ENCODE measurements at regions not wholly inside any gene's neighbourhood (a gene's known extent, or its start where the extent isn't known, plus 50 kb on each side); places are given as distances from the start of the nearest gene placed in this dataset.

DNA sequence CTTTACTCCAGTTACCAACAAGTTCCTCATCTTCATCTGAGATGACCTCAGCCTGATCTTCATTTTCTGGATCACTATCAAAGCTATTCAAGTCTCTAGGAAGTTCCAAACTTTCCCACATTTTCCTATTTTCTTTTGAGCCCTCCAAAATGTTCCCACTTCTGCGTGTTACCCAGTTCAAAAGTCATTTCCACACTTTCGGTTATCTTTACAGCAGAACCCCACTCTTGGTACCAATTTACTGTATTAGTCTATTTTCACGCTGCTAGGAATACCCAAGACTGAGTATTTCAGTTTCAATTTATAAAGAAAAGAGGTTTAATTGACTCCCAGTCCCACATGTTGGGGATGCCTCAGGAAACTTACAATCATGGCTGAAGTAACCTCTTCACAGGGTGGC is 274.3 kb downstream of the FGF9 start:
- H3K4me3 ChIP-seq (ENCODE audit: low read depth, low read length): no peak overlapping the region
- DNase-seq (ENCODE audit: low read depth): no peak
- TF ChIP-seq, protein P1, sequence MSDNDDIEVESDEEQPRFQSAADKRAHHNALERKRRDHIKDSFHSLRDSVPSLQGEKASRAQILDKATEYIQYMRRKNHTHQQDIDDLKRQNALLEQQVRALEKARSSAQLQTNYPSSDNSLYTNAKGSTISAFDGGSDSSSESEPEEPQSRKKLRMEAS (IDR thresholded peaks at IDR 0.05; ENCODE audit: low read depth, low read length): no peak
- no peak for TF ChIP-seq MYC (IDR thresholded peaks at IDR 0.05; ENCODE audit: low read depth, low read length)

GRCh38 chr13:21946964-21947363 is 276.1 kb downstream of the FGF9 start:
- no peak overlapping the region for H3K4me3 ChIP-seq (ENCODE audit: low read depth, low read length)
- no peak for DNase-seq (ENCODE audit: low read depth)
- TF ChIP-seq MYC (IDR thresholded peaks at IDR 0.05; ENCODE audit: low read depth, low read length) (no peak), POLR2A (IDR thresholded peaks at IDR 0.05; ENCODE audit: extremely low read depth, insufficient read length) (no peak)
- TF ChIP-seq, protein P1 (IDR thresholded peaks at IDR 0.05; ENCODE audit: low read depth, low read length): no peak

DNA sequence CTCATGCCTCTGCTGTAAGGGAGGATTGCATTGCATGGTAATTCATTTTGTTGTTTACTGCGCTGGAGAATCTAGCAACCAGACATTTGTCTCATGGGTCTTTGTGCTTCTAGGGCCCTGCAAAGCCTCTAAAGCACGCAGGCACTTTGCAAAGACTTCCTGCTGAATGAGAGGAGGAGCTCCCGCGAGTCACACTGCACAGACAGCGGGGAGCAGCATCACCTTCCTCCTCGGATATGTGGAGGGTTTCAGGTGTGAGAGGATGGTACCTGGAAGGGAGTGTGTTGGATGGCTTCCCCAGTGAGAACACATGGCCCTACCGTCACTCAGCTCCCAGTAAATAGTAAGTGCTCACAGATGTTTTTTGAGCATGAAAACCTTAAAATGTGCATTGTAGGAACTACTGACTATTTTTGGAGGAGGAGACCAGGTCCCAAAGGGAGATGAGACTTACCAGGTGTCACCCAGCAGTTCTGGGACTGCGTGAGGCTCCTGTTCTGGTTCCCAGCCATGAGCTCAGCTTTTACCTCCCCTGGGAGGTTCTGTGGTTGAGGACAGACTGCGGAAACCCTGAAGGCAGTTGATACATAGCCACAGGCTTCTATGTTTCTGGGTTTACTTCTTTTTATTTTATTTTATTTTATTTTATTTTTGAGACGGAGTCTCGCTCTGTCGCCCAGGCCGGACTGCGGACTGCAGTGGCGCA is 278.0 kb downstream of the FGF9 start:
- no peak overlapping the region for H3K4me3 ChIP-seq (ENCODE audit: low read depth, low read length)
- TF ChIP-seq CTCF (IDR thresholded peaks at IDR 0.05; ENCODE audit: low read depth, low read length): no peak
- no peak for TF ChIP-seq MYC (IDR thresholded peaks at IDR 0.05; ENCODE audit: low read depth, low read length)
- TF ChIP-seq, protein P1 (IDR thresholded peaks at IDR 0.05; ENCODE audit: low read depth, low read length): no peak
- TF ChIP-seq POLR2A (IDR thresholded peaks at IDR 0.05; ENCODE audit: extremely low read depth, insufficient read length): no peak
- peak; percentile 20 for DNase-seq (ENCODE audit: low read depth)

DNA sequence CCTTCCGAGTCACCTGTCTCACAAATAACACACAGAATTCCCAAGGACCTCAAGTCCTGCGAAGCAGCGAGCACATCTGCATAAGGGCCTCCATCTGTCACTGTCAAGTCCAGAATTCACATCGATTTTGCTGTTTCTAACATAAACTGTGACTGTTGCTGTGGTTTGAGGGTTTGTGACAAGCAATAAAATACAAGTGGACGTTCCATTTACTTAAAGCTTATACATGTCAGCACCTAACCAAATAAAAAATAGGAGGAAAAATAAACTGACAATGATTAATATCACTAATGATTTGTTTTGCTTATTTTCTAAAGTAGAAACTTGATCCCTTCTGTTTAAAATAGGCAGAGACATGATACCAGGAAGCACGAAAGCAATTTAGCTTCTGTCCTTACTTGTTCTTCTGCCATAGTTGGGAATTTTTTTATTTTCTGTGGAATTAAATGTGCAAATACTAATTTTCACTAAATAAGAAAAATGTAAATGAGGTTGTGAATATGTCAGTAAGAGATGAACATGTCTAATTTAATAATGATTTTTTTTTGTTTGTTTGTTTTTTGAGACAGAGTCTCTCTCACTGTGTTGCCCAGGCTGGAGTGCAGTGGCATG is 279.1 kb downstream of the FGF9 start:
- DNase-seq (ENCODE audit: low read depth): no peak
- no peak overlapping the region for H3K4me3 ChIP-seq (ENCODE audit: low read depth, low read length)
- TF ChIP-seq POLR2A (IDR thresholded peaks at IDR 0.05; ENCODE audit: extremely low read depth, insufficient read length) (no peak), MYC (IDR thresholded peaks at IDR 0.05; ENCODE audit: low read depth, low read length) (no peak), CTCF (IDR thresholded peaks at IDR 0.05; ENCODE audit: low read depth, low read length) (no peak)
- TF ChIP-seq, protein P1 (IDR thresholded peaks at IDR 0.05; ENCODE audit: low read depth, low read length): no peak

DNA sequence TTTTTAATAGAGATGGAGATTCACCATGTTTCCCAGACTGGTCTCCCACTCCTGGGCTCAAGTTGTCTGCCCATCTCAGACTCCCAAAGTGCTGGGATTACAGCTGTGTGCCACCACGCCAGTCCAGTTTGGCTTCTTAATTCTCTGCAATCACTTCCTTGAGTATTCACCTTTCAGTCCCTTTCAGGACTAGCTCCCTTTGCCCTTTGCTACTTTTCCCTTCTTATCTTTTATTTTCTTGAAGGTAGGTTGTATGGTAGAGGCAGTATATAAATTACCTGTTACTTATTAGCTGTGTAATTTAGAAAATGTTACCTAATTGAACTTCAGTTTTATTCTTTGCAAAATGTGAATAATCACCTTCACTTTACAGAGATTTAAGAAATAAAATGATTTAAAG is 285.8 kb downstream of the FGF9 start:
- DNase-seq (ENCODE audit: low read depth): no peak
- no peak overlapping the region for H3K4me3 ChIP-seq (ENCODE audit: low read depth, low read length)
- no peak for TF ChIP-seq MYC (IDR thresholded peaks at IDR 0.05; ENCODE audit: low read depth, low read length)
- no peak for TF ChIP-seq CTCF (IDR thresholded peaks at IDR 0.05; ENCODE audit: low read depth, low read length)
- TF ChIP-seq, protein P1 (IDR thresholded peaks at IDR 0.05; ENCODE audit: low read depth, low read length): no peak
- TF ChIP-seq POLR2A (IDR thresholded peaks at IDR 0.05; ENCODE audit: extremely low read depth, insufficient read length): no peak

DNA sequence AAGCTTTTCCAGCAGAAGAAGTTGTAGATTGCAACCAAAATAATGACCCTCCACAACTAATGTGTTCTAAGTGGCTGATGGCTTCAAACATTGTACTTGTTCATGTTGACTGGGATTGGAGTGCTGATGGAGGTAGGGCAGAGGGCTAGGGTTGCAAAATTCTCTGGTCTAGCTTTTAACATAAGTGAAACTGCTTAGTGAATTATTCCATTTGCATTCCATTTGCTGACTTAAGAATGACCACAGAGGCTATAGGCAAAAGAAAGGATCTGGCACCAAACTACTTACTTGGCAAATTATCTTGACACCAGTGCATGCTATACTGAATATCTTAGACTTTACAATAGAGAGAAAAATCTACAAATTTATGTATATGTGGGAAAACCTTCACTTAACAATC is 287.0 kb downstream of the FGF9 start:
- no peak overlapping the region for H3K4me3 ChIP-seq (ENCODE audit: low read depth, low read length)
- DNase-seq (ENCODE audit: low read depth): no peak
- no peak for TF ChIP-seq POLR2A (IDR thresholded peaks at IDR 0.05; ENCODE audit: extremely low read depth, insufficient read length)
- TF ChIP-seq, protein P1 (IDR thresholded peaks at IDR 0.05; ENCODE audit: low read depth, low read length): no peak
- TF ChIP-seq CTCF (IDR thresholded peaks at IDR 0.05; ENCODE audit: low read depth, low read length): no peak
- no peak for TF ChIP-seq MYC (IDR thresholded peaks at IDR 0.05; ENCODE audit: low read depth, low read length)
